ENCODE measurements at regions not wholly inside any gene's neighbourhood (a gene's known extent, or its start where the extent isn't known, plus 50 kb on each side); places are given as distances from the start of the nearest gene placed in this dataset.

GRCh38 chrX:147710301-147710700 lies 201.4 kb upstream of the FMR1 start:
- DNase-seq = no peak

DNA sequence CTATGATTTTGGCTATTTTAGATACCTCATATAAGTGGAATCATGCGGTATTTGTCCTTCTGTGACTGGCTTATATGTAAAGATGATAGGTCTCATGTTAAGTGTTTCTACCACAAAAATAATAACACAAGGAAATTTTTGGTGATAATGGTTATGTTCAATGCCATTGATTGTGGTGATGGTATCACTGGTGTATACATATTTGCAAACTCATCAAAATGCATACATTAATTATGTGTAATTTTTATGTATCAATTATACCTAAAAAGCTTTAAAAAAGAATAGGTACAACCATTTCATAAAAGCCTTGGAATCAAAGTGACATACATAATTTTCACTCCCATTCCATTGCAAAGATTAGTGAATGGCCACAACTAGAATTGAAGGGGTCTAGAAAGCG lies 178.3 kb upstream of the FMR1 start:
- no peak for DNase-seq

GRCh38 chrX:147735364-147735763 lies 176.4 kb upstream of the FMR1 start:
- DNase-seq = no peak

DNA sequence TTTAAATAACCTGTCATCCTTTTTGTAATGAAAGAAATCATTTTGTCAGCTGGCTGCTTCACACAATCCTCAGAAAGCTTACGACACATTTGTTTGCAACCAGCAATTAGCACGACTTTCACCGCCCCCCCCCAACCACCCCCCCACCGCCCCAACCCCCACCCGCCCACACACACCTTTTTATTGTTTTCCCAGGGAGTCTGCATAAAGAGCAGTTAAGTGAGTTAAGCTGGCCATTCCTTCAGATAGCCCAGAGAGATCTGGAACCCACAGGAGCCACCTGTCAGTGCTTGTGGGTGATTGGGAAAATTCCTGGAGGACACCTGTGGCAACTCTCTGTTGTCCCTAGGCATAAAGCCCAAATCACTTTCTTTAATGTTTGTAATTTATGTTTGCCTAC lies 175.7 kb upstream of the FMR1 start:
- no peak for DNase-seq

DNA sequence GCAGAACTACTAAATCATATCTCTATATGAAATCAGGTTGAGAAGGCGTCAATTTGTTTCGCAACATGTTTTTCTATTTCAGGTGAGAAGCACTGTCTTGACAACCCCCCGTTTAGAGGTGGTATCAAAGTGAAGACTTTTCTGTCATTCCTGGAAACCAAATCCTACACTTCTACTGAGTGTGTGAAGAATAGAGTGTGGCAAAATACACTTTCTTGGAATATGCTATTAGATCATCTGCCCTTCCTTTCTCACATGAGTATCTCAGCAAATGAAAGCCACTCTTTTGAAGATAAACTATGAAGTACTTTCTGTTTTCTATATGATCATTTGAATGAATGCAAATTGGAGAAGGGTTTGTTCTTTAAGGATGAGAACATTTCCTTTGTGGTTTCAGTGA lies 174.0 kb upstream of the FMR1 start:
- DNase-seq = no peak

DNA sequence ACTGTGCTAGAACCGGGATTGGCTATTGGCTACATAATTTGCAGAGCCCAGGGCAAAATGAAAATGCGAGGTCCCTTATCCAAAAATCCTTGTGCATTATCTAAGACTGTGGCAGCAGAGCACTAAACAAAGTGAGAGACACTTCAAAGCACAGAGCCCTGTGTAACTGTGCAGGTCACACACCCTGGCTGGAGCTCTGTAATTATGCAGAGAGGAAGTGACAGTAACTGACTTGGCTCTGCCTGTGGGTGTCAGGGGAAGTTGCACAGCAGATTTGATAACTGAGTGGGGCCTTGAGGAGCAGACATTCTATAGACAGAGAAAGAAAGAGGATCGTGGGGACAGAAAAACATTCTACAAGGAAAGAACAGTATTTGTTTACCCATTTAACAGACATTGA lies 173.5 kb upstream of the FMR1 start:
- DNase-seq = peak; percentile 55

- DNase-seq = peak; percentile 57
Observed at GRCh38 chrX:147739196-147739595, 172.5 kb upstream of the FMR1 start.

DNA sequence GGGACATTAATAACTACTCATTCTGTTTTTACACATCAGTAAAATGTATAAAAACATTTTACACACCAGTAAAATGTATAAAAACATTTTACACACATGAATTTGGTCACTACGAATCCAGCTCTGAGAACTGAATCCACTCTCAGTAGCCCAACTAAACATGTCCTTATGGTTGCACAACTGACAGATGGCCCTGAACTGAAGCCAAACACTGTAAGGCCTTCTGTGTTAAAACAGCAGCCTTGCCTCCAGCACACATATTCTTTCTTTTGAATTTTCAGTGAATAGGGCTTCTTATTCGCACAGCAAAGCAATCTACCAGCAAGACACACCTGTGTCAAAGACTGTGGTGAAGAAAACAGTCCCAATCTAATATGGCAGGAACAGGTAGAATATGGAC lies 169.9 kb upstream of the FMR1 start:
- no peak for DNase-seq

GRCh38 chrX:147749308-147749707 lies 162.4 kb upstream of the FMR1 start:
- no peak for DNase-seq

- DNase-seq = no peak
Observed at GRCh38 chrX:147757750-147758149, 154.0 kb upstream of the FMR1 start.

DNA sequence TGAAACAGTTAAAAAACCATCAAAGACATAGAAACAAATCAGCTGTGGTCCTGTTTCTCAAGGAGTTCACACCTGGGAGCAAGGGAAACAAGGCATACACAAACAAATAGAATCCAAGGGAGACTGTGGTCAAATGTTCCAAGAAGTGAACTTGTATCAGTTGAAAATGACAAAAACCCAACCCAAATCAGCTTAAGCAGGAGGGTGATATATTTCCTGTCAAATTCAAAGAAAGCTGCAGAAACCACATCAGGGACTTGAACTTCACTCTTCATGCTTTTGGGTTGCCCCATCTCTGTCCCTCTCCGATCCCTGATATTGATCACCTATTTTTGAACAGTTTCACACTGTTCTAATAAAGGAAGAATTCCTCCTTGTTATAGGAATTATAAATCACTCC lies 148.6 kb upstream of the FMR1 start:
- DNase-seq = peak; percentile 24

GRCh38 chrX:147764868-147765267 lies 146.9 kb upstream of the FMR1 start:
- no peak for DNase-seq

DNA sequence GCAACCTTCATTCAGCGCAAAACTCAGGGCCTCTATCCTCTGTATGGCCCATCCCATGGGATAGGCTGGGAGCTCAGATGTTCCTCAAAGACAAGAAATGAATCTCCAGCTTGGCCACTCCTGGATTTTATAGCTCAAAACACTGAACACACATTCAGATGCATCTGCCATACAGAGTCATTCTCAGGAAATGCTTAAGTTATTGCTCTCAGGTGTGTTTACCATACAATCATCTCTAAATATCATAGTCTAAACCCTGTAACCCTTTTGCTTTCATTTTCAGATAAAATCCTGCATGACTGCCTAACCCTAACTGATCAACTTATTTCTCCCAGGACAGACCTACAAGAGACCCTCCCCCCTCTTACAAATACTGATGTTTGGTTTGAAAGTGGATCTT lies 140.9 kb upstream of the FMR1 start:
- no peak for DNase-seq

DNA sequence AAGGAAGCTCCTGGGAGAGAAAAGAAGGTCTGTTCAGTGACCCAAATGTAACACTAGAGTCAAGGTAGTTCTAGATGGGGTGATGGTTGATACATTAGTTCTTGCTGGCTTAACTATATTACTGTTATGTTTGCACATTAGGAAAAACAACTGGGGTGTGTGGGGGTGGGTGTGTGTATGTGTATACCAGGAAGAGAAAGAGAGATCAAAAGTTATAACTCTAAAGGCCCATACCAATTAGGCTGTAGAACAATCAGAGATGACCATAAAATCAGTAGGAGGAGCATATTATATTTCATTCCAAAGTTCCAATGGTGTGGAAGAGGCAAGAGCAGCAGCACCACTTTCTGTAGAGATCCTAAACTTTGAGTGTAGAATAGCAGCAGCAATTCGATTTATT lies 134.7 kb upstream of the FMR1 start:
- no peak for DNase-seq

- DNase-seq = no peak
Observed at GRCh38 chrX:147779173-147779572, 132.5 kb upstream of the FMR1 start.

- no peak for DNase-seq
Observed at GRCh38 chrX:147781844-147782243, 129.9 kb upstream of the FMR1 start.

DNA sequence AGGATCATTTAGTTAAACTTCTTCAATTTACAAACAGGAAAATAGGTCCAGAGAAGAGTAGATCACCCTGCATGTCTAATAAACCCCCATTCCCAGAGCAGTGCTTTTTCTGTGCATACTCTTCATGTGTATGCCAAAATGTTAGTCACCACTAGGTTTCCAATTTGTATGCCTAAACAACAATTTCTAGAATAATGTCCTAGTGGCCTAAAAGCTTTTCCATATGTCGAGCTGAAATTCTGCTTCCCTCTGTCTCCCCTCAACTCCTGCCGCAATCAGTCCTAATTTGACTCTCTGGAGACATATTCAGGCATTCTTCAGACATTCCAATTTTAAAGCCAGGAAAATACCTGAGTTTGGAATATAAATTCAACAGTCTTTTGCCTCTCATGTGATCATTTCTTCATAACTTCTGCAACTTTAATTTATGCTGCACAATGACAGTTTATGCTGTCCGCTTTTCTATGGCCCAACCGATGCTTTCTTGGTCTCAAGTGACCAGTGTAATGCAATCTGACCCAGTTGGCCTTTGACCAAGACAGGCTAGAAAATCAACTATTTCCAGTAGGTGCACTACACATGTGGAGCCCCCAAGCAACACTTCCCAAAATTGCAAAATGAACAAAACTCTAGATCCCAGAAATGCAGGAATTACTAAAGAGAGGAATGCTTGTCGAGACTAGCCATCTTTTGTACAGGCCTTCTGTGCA lies 122.9 kb upstream of the FMR1 start:
- DNase-seq = no peak

DNA sequence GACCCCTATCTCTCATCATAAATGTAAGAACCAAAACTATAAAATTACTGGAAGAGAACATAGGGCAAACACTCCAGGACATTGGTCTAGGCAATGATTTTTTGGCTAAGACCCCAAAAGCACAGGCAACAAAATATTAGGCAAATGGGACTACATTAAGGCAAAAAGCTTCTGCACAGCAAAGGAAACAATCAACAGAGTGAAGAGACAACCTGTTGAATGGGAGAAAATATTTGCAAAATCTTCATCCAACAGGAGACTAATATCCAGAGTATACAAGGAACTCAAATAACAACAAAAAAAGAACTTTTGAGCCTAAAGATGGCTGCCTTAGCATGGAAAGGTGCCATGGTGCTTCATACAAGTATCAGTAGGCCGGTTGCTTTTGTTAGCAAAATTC lies 111.1 kb upstream of the FMR1 start:
- no peak for DNase-seq

DNA sequence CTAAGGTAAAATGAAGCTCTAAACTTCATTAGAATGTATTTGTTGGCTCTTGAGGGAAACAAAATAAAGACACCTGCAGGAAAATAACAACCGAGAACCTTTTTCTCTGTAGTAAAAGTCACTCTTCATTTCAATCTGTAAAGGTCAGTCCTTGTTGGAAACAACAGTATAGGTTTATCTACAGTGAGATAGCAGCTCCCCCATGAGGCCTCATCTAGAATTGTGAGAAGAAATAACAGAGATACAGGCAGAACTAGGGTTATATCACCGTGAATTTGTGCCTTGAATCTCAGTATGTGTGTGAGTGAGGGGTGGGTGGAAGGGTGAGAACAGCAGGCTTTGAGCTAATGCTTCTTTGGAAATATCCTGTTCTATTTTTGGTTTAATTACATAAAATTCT lies 107.8 kb upstream of the FMR1 start:
- peak; percentile 59 for DNase-seq

DNA sequence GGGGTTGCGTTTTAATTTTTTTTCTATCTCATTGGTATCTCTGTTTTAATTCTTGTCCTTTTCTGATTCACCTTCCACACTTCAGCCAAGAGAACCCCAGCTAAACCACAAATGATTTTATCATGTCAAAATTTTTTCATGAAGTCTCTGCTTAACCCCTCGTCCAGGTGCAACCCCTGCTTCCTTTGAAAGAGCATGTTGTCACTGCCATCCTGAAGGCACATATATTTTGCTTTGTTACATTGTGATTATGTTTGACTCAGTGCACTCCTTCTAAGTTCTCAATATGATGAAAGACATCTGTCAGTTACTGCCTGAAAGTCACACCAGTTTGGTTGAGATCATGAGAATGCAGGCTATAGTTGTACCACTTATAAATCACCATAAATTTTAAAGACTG lies 99.9 kb upstream of the FMR1 start:
- no peak for DNase-seq

GRCh38 chrX:147827070-147827469 lies 84.6 kb upstream of the FMR1 start:
- DNase-seq = no peak

DNA sequence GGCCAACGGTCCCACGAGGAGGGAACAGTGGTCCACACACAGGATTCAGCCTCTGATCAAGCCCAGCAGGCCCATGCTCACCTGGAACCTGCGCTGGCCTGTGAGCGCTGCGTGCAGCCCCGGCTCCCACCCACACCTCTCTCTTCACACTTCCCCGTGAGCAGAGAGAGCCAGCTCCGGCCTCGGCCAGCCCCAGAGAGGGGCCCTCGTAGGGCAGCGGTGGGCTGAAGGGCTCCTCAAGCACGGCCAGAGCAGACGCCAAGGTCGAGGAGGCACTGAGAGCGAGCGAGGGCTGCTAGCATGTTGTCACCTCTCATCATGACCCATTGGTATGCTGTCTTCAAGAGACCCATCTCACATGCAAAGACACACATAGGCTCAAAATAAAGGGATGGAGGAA lies 83.0 kb upstream of the FMR1 start:
- no peak for DNase-seq

DNA sequence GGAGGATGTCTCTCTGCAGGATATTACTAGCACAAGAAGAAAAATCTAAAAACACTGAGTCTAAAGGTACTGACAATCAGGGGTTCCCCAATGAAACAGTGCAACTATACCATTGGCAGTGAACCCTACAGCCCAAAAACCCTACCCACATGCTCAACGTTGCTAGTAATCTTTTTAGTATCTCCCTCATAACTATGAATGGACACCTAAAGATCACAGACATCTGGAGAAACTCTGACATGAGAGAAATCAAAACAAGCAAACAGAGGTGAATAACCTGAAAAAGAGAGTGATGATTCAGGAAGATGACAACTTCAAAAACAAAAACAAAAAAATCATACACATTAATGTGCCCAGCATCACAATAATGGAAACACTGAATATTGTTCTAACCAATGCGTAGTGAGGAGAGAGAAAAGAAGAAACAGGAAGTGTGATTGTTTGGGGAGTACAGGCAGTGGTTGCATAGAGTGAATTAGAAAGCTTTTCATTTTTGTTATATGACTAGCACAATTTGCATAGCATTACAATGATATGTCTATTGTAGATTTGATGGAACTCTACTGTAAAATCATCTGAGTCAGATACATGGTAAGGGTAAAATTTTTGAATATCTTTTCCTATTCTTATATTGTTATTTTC lies 78.9 kb upstream of the FMR1 start:
- no peak for DNase-seq

DNA sequence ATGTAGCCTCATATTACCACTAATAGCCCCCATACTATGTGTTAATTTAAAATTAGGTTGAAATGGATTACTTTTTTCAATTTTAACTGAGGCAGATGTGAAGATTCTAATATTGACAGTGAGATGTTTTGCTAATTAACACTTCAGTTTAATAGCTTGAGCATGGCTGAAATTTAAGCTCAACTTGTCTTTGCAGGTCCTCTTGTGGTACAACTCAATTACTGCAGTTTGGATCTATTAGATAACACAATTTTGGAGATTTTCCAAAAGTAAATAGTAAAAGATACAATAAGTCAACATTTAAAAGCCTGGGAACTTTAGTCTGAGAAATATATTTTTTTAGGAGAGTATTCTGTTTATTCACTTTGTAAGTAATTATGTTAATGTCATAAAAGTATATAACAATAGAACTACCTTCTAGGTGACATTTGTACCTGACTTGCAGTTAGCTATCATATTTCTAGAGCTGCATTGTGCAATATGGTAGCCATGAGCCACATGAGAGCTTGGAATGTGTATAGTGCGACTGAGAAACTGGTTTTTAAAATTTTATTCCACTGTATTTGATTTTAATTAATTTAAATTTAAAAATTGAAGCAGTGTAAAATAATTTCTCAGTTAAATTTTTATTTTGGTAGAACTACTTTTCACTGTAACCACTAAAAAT lies 73.1 kb upstream of the FMR1 start:
- peak; percentile 53 for DNase-seq

DNA sequence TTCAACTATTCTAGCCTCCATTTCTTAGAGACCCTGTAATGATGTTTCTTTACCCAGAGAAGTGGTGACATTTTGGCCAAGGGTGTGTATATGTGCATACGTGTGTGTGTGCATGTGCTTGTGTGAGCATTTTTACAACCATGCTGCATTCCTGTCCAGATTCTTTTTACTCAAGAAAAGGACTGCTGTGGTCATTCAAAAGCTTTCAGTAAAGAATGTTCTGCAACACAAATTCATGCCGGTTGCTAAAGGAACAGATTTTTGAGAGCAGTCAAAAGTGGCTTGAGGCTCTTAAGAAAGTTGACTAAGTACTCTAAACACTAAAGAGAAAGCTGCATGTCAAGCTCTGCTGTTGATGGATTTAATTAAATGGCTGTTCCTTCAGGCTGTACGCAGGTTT lies 65.0 kb upstream of the FMR1 start:
- DNase-seq = no peak

All from hematopoietic multipotent progenitor cell treated with erythropoietin and hydrocortisone succinate and interleukin-3 and kit ligand, for 6 days (in vitro differentiated cells).